ENCODE measurements at regions not wholly inside any gene's neighbourhood (a gene's known extent, or its start where the extent isn't known, plus 50 kb on each side); places are given as distances from the start of the nearest gene placed in this dataset.

DNA sequence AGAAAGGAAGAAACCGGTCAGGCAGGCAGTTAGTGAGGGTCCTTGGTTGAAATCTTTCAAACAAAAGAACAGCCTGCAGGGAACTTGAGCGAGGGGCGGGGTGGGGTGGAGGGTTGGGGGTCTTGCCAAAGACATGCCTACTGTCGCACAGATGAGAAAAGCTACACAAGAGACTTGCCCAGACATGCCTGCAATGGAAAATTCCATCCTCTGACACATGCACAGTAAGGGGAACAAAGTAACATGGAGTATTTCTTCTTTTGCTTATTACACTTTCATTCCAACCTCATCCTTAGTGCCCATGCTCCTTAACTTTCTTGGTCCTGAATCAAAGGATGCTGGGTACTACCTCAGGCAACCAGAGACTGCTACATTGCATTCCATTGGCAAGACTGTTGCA, 1491.2 kb downstream of the STIM2 start:
- TF ChIP-seq CTCF (conservative IDR thresholded peaks at IDR 0.05) (no peak), EZH2 (IDR thresholded peaks at IDR 0.05; ENCODE audit: low read depth) (no peak)
